Hematopoietic multipotent progenitor cell treated with erythropoietin and hydrocortisone succinate and interleukin-3 and kit ligand, for 4 days (in vitro differentiated cells): ENCODE measurements at regions not wholly inside any gene's neighbourhood (a gene's known extent, or its start where the extent isn't known, plus 50 kb on each side); places are given as distances from the start of the nearest gene placed in this dataset.

Source experiments
- DNase-seq: peaks from one replicate; pipeline ENCODE4 v3.0.0-alpha.2; 2015

GRCh38 chr2:150417278-150417677, 70.2 kb downstream of the RND3 start:
- no peak for DNase-seq

- no peak for DNase-seq
Observed at GRCh38 chr2:150415022-150415421, 72.4 kb downstream of the RND3 start.

- no peak for DNase-seq
Observed at GRCh38 chr2:150413910-150414309, 73.6 kb downstream of the RND3 start.

GRCh38 chr2:150413366-150413765, 74.1 kb downstream of the RND3 start:
- no peak for DNase-seq

- no peak for DNase-seq
Observed at GRCh38 chr2:150410809-150411208, 76.7 kb downstream of the RND3 start.

- DNase-seq = no peak
Observed at GRCh38 chr2:150409196-150409595, 78.3 kb downstream of the RND3 start.

GRCh38 chr2:150404147-150404546, 83.3 kb downstream of the RND3 start:
- DNase-seq = no peak

- DNase-seq = no peak
Observed at GRCh38 chr2:150403457-150403856, 84.0 kb downstream of the RND3 start.

- no peak for DNase-seq
Observed at GRCh38 chr2:150402953-150403352, 84.5 kb downstream of the RND3 start.

- no peak for DNase-seq
Observed at GRCh38 chr2:150400849-150401248, 86.6 kb downstream of the RND3 start.

- no peak for DNase-seq
Observed at GRCh38 chr2:150392614-150393013, 94.9 kb downstream of the RND3 start.

- DNase-seq = no peak
Observed at GRCh38 chr2:150391779-150392178, 95.7 kb downstream of the RND3 start.

- no peak for DNase-seq
Observed at GRCh38 chr2:150389447-150389846, 98.0 kb downstream of the RND3 start.

- DNase-seq = no peak
Observed at GRCh38 chr2:150388289-150388625, 99.2 kb downstream of the RND3 start.

GRCh38 chr2:150387586-150388288, 99.7 kb downstream of the RND3 start:
- no peak for DNase-seq

GRCh38 chr2:150385211-150385610, 102.3 kb downstream of the RND3 start:
- no peak for DNase-seq

- DNase-seq = no peak
Observed at GRCh38 chr2:150383587-150383986, 103.9 kb downstream of the RND3 start.

- no peak for DNase-seq
Observed at GRCh38 chr2:150379166-150379565, 108.3 kb downstream of the RND3 start.

- DNase-seq = no peak
Observed at GRCh38 chr2:150378686-150379085, 108.8 kb downstream of the RND3 start.

GRCh38 chr2:150376553-150377335, 110.7 kb downstream of the RND3 start:
- no peak for DNase-seq

- no peak for DNase-seq
Observed at GRCh38 chr2:150375333-150375732, 112.1 kb downstream of the RND3 start.

GRCh38 chr2:150374492-150374891, 113.0 kb downstream of the RND3 start:
- no peak for DNase-seq

GRCh38 chr2:150373374-150373773, 114.1 kb downstream of the RND3 start:
- DNase-seq = no peak

- DNase-seq = no peak
Observed at GRCh38 chr2:150371044-150371818, 116.2 kb downstream of the RND3 start.
